T-cell (primary cell): ENCODE measurements at regions not wholly inside any gene's neighbourhood (a gene's known extent, or its start where the extent isn't known, plus 50 kb on each side); places are given as distances from the start of the nearest gene placed in this dataset.

ENCODE experiments used
- ATAC-seq, 4 experiments: fragments of 200-7000 bp in 3 of 4; fragments of 150-1000 bp in 1 of 4; cut with Tn5 transposase; replicated peaks in 1 of 4; 1 replicate in 3 of 4; 2 replicates in 1 of 4; pipeline ENCODE4 v1.10.0; 2021; ENCODE audit warnings: moderate library complexity in 3 of 4, mild to moderate bottlenecking in 2 of 4, moderate number of reproducible peaks in 1 of 4
- CTCF ChIA-PET, 2 donors: fragments of 300-600 bp; sonication (Branson Sonifier 250); formaldehyde crosslinking; loops; one replicate each; lab custom pipeline; 2022; ENCODE audit warnings: antibody characterized with exemption in 2 of 2; lab: Charles Lee
- POLR2A ChIA-PET, 2 donors: fragments of 300-600 bp; sonication (Branson Sonifier 250); formaldehyde crosslinking; loops; one replicate each; lab custom pipeline; 2022; ENCODE audit warnings: antibody characterized with exemption in 2 of 2; lab: Charles Lee
- DNase-seq, 35 experiments: peaks; one replicate each; pipeline versions ENCODE4 v3.0.0 to v3.0.0-alpha.2; 2013 to 2023
- H3K27ac ChIP-seq: one replicate; pipeline ENCODE4 v1.5.1; 2013; ENCODE audit warnings: low read length
- H3K27me3 ChIP-seq, 2 experiments: replicated peaks in 1 of 2; 1 replicate in 1 of 2; 2 replicates in 1 of 2; pipeline versions ENCODE4 v1.6.1 to v1.7.0; 2013; ENCODE audit warnings: low read length in 1 of 2, mixed read lengths in 1 of 2; ENCODE audit not compliant: control insufficient read depth in 2 of 2, insufficient read depth in 2 of 2; ENCODE audit errors: extremely low read depth in 1 of 2
- H3K36me3 ChIP-seq, 2 donors: 1 replicate in 1 of 2; 2 replicates in 1 of 2; pipeline versions ENCODE4 v1.6.1 to v1.7.0; 2013; ENCODE audit warnings: low read length in 1 of 2; ENCODE audit not compliant: control insufficient read depth in 2 of 2, insufficient read depth in 1 of 2; ENCODE audit errors: extremely low read depth in 1 of 2
- H3K4me1 ChIP-seq, 2 experiments: 1 replicate in 1 of 2; 2 replicates in 1 of 2; pipeline versions ENCODE4 v1.6.1 to v1.7.0; 2013; ENCODE audit warnings: low read length in 2 of 2, mixed read lengths in 1 of 2; ENCODE audit not compliant: insufficient read depth in 2 of 2, control insufficient read depth in 1 of 2; ENCODE audit errors: extremely low read depth in 1 of 2
- H3K4me3 ChIP-seq, 2 donors: 1 replicate in 1 of 2; 2 replicates in 1 of 2; pipeline versions ENCODE4 v1.5.1 to v1.7.0; 2013; ENCODE audit warnings: mild to moderate bottlenecking in 2 of 2, low read length in 1 of 2, moderate library complexity in 1 of 2; ENCODE audit not compliant: control insufficient read depth in 1 of 2; ENCODE audit errors: extremely low read depth in 1 of 2
- H3K9me3 ChIP-seq: 2 replicates; pipeline ENCODE4 v1.7.0; 2013
- H3K27ac Mint-ChIP-seq, 2 donors: one replicate each; pipeline ENCODE4 v1.8.0; 2020 to 2021; ENCODE audit warnings: mild to moderate bottlenecking in 2 of 2, mixed read lengths in 2 of 2
- H3K27me3 Mint-ChIP-seq, 2 donors: one replicate each; pipeline ENCODE4 v1.8.0; 2021 to 2022; ENCODE audit warnings: mixed read lengths in 2 of 2
- H3K36me3 Mint-ChIP-seq: one replicate; pipeline ENCODE4 v1.8.0; 2021; ENCODE audit warnings: mixed read lengths
- H3K4me1 Mint-ChIP-seq, 3 donors: one replicate each; pipeline ENCODE4 v1.8.0; 2020 to 2022; ENCODE audit warnings: mixed read lengths in 3 of 3, mild to moderate bottlenecking in 1 of 3
- H3K4me3 Mint-ChIP-seq, 3 donors: one replicate each; pipeline ENCODE4 v1.8.0; 2020 to 2022; ENCODE audit warnings: mild to moderate bottlenecking in 3 of 3, mixed read lengths in 3 of 3, moderate library complexity in 3 of 3
- H3K9me3 Mint-ChIP-seq, 3 donors: one replicate each; pipeline ENCODE4 v1.8.0; 2020 to 2022; ENCODE audit warnings: mixed read lengths in 3 of 3
- WGBS: methylation state at CpG from one replicate; pipeline ENCODE4 v1.1.5; 2013; ENCODE audit warnings: missing lambda C conversion rate; ENCODE audit not compliant: insufficient coverage; 5-methylcytosine and 5-hydroxymethylcytosine counted together

GRCh38 chr10:62610649-62611229 is 193.8 kb upstream of the ADO start:
- no peak overlapping the region for H3K27ac ChIP-seq
- H3K9me3 ChIP-seq, result no peaks in the 10 kb centered on the region
- ChIA-PET POLR2A (interaction anchor here in 1 of 2 donors (0.6 kb wide), 1 partner anchor 79 kb away, joined by 3 read pairs; no protein-coding TSS in a partner anchor), CTCF (interaction anchor here (0.6 to 5.1 kb wide), 31 partner anchors 8 to 1018 kb away, joined by 3 to 97 read pairs (median 4); partner anchors contain the start of gene EGR2 (in 2 of the 2))
- no peak overlapping the region for H3K4me3 ChIP-seq
- Mint-ChIP-seq H3K4me3 (no peak overlapping the region), H3K27me3 (peaks cover 8 to 10% of the 10 kb centered on the region in 2 donors), H3K27ac (no peak overlapping the region), H3K36me3 (no peaks in the 10 kb centered on the region), H3K9me3 (no peaks in the 10 kb centered on the region), H3K4me1 (peaks cover 0 to 6% (median 4%) of the 10 kb centered on the region in 3 donors)
- ATAC-seq (peak; percentile 84 to 94 (median 86)), DNase-seq (peak; percentile 39 to 83 (median 64))
- no peaks in the 10 kb centered on the region for H3K27me3 ChIP-seq
- H3K4me1 ChIP-seq, result peaks cover 0 to 6% of the 10 kb centered on the region in 2 experiments
- WGBS, result 0% methylated on average over 4 of the region's 7 CpGs
- no peaks in the 10 kb centered on the region for H3K36me3 ChIP-seq

GRCh38 chr10:62613424-62613823 is 191.1 kb upstream of the ADO start:
- Histone ChIP-seq H3K9me3 (no peaks in the 10 kb centered on the region), H3K27me3 (no peaks in the 10 kb centered on the region), H3K27ac (no peak overlapping the region), H3K4me3 (no peak overlapping the region), H3K36me3 (no peaks in the 10 kb centered on the region), H3K4me1 (peaks cover 0 to 6% of the 10 kb centered on the region in 2 experiments)
- WGBS, result no CpG with 5 or more reads among the region's 6 CpGs
- Mint-ChIP-seq H3K27me3 (peaks cover 8 to 10% of the 10 kb centered on the region in 2 donors), H3K4me1 (peaks cover 0 to 6% (median 6%) of the 10 kb centered on the region in 3 donors), H3K4me3 (no peak overlapping the region), H3K9me3 (no peaks in the 10 kb centered on the region), H3K36me3 (no peaks in the 10 kb centered on the region), H3K27ac (no peak overlapping the region)
- ATAC-seq (no peak), DNase-seq (no peak)
- ChIA-PET POLR2A (no interaction called here), CTCF (interaction anchor here (0.5 to 1.1 kb wide), 4 partner anchors 9 to 566 kb away, joined by 3 to 4 read pairs (median 4); no protein-coding TSS in a partner anchor)

DNA sequence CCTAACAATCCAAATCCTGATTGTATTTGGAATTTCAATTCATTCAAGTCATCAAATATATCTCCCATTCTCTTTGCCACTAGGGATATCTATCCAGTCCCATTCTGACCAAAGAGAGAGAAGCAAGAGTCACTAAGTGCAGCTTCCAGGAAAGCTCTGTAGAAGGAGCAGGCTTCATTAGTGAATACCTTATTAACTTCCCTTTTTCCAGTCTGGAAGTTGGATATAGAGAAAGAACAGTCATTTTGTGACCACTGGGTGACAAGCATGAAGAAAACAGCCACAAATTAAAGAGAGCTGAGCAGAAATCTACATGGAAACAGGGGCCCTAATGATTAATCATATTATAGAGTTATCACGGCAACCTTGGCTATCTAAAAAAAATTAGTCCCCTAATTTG is 190.7 kb upstream of the ADO start:
- peaks cover 0 to 6% of the 10 kb centered on the region in 2 experiments for H3K4me1 ChIP-seq
- no peaks in the 10 kb centered on the region for H3K9me3 ChIP-seq
- no peaks in the 10 kb centered on the region for H3K36me3 Mint-ChIP-seq
- no peak overlapping the region for H3K27ac Mint-ChIP-seq
- ChIA-PET CTCF (interaction anchor here (0.5 to 1.1 kb wide), 3 partner anchors 9 to 470 kb away, joined by 3 to 7 read pairs (median 4); no protein-coding TSS in a partner anchor), POLR2A (no interaction called here)
- no peaks in the 10 kb centered on the region for H3K27me3 ChIP-seq
- no peak overlapping the region for H3K27ac ChIP-seq
- no peaks in the 10 kb centered on the region for H3K36me3 ChIP-seq
- H3K4me3 Mint-ChIP-seq, result no peak overlapping the region
- ATAC-seq, result no peak
- no peak overlapping the region for H3K4me3 ChIP-seq
- no peaks in the 10 kb centered on the region for H3K9me3 Mint-ChIP-seq
- peaks cover 7 to 8% of the 10 kb centered on the region in 2 donors for H3K27me3 Mint-ChIP-seq
- DNase-seq, result no peak
- WGBS, result no CpG with 5 or more reads among the region's 1 CpG
- H3K4me1 Mint-ChIP-seq, result peaks cover 0 to 6% (median 6%) of the 10 kb centered on the region in 3 donors

GRCh38 chr10:62614389-62615157 is 189.9 kb upstream of the ADO start:
- H3K36me3 ChIP-seq, result no peaks in the 10 kb centered on the region
- no peaks in the 10 kb centered on the region for H3K9me3 Mint-ChIP-seq
- no peak overlapping the region for H3K4me3 ChIP-seq
- peaks cover 0 to 6% of the 10 kb centered on the region in 2 experiments for H3K4me1 ChIP-seq
- DNase-seq (no peak), ATAC-seq (peak in 1 of 4 experiments; percentile 39)
- no peak overlapping the region for H3K27ac ChIP-seq
- no peaks in the 10 kb centered on the region for H3K27me3 ChIP-seq
- H3K9me3 ChIP-seq, result no peaks in the 10 kb centered on the region
- no peak overlapping the region for H3K27ac Mint-ChIP-seq
- peaks cover 0 to 9% (median 6%) of the 10 kb centered on the region in 3 donors for H3K4me1 Mint-ChIP-seq
- no peaks in the 10 kb centered on the region for H3K36me3 Mint-ChIP-seq
- WGBS, result 61% methylated on average over 10 of the region's 11 CpGs
- ChIA-PET CTCF (interaction anchor here (0.5 to 1.7 kb wide), 7 partner anchors 115 to 469 kb away, joined by 3 to 7 read pairs (median 4); no protein-coding TSS in a partner anchor), POLR2A (no interaction called here)
- H3K4me3 Mint-ChIP-seq, result no peak overlapping the region
- H3K27me3 Mint-ChIP-seq, result peaks cover 7 to 8% of the 10 kb centered on the region in 2 donors

- no CpG with 5 or more reads among the region's 2 CpGs for WGBS
- DNase-seq (peak in 2 of 35 experiments; percentile 5 to 6), ATAC-seq (no peak)
- ChIA-PET POLR2A (no interaction called here), CTCF (interaction anchor here (0.6 kb wide), 2 partner anchors 22 to 156 kb away, joined by 3 to 4 read pairs; no protein-coding TSS in a partner anchor)
- Histone ChIP-seq H3K36me3 (no peaks in the 10 kb centered on the region), H3K4me1 (peaks cover 0 to 6% of the 10 kb centered on the region in 2 experiments), H3K9me3 (no peaks in the 10 kb centered on the region), H3K27me3 (no peaks in the 10 kb centered on the region), H3K27ac (no peak overlapping the region), H3K4me3 (no peak overlapping the region)
- H3K4me1 Mint-ChIP-seq, result peaks cover 0 to 13% (median 7%) of the 10 kb centered on the region in 3 donors
- no peak overlapping the region for H3K4me3 Mint-ChIP-seq
- H3K9me3 Mint-ChIP-seq, result no peaks in the 10 kb centered on the region
- H3K27ac Mint-ChIP-seq, result no peak overlapping the region
- H3K27me3 Mint-ChIP-seq, result peaks cover 2 to 3% of the 10 kb centered on the region in 2 donors
- H3K36me3 Mint-ChIP-seq, result no peaks in the 10 kb centered on the region
These were observed 187.5 kb upstream of the ADO start for GRCh38 chr10:62616885-62617590.

- no peaks in the 10 kb centered on the region for H3K27me3 ChIP-seq
- no peak overlapping the region for H3K27ac ChIP-seq
- POLR2A ChIA-PET, result no interaction called here
- H3K27me3 Mint-ChIP-seq, result peaks cover 0 to 3% of the 10 kb centered on the region in 2 donors
- no peak overlapping the region for H3K27ac Mint-ChIP-seq
- H3K9me3 Mint-ChIP-seq, result no peaks in the 10 kb centered on the region
- CTCF ChIA-PET, result interaction anchor here (0.6 kb wide), 2 partner anchors 198 to 246 kb away, joined by 5 to 6 read pairs; partner anchors contain the start of gene EGR2 (in 1 of the 2)
- H3K4me3 Mint-ChIP-seq, result no peak overlapping the region
- no CpG with 5 or more reads among the region's 9 CpGs for WGBS
- peaks cover 0 to 6% of the 10 kb centered on the region in 2 experiments for H3K4me1 ChIP-seq
- DNase-seq (no peak), ATAC-seq (no peak)
- no peaks in the 10 kb centered on the region for H3K36me3 ChIP-seq
- no peak overlapping the region for H3K4me3 ChIP-seq
- no peaks in the 10 kb centered on the region for H3K36me3 Mint-ChIP-seq
- H3K9me3 ChIP-seq, result no peaks in the 10 kb centered on the region
- H3K4me1 Mint-ChIP-seq, result peaks cover 0 to 13% (median 7%) of the 10 kb centered on the region in 3 donors
These were observed 186.9 kb upstream of the ADO start for GRCh38 chr10:62617652-62618051.
